Parathyroid adenoma (tissue), 2 donors: ENCODE measurements at regions not wholly inside any gene's neighbourhood (a gene's known extent, or its start where the extent isn't known, plus 50 kb on each side); places are given as distances from the start of the nearest gene placed in this dataset.
"Not testable (repeated sequence)": the region's sequence is repeated elsewhere in the genome, so short reads cannot be mapped to it uniquely, and the experiment has no call there.

Experiments used
- H2AFZ ChIP-seq: fragments of 300-600 bp; sonication (generic); one replicate; pipeline ENCODE4 v1.7.0; 2017; ENCODE audit warnings: antibody characterized with exemption, mild to moderate bottlenecking
- H3K27ac ChIP-seq: fragments of 300-600 bp; sonication (generic); one replicate; pipeline ENCODE4 v1.7.0; 2017
- H3K27me3 ChIP-seq: fragments of 300-600 bp; sonication (generic); one replicate; pipeline ENCODE4 v1.7.0; 2017; ENCODE audit warnings: low read length; ENCODE audit not compliant: control insufficient read depth, insufficient read depth
- H3K36me3 ChIP-seq: fragments of 300-600 bp; sonication (generic); one replicate; pipeline ENCODE4 v1.7.0; 2017; ENCODE audit warnings: low read length; ENCODE audit not compliant: control insufficient read depth, insufficient read depth
- H3K4me1 ChIP-seq: fragments of 300-600 bp; sonication (generic); one replicate; pipeline ENCODE4 v1.7.0; 2017; ENCODE audit warnings: control low read depth
- H3K4me2 ChIP-seq: fragments of 300-600 bp; sonication (generic); one replicate; pipeline ENCODE4 v1.7.0; 2017; ENCODE audit warnings: low read length
- H3K4me3 ChIP-seq: fragments of 300-600 bp; sonication (generic); one replicate; pipeline ENCODE4 v1.7.0; 2017; ENCODE audit warnings: low read depth, low read length
- H3K79me2 ChIP-seq: fragments of 300-600 bp; sonication (generic); one replicate; pipeline ENCODE4 v1.7.0; 2017; ENCODE audit warnings: control low read depth
- H3K9ac ChIP-seq: fragments of 300-600 bp; sonication (generic); one replicate; pipeline ENCODE4 v1.7.0; 2017; ENCODE audit warnings: mild to moderate bottlenecking
- H3K9me3 ChIP-seq: fragments of 300-600 bp; sonication (generic); one replicate; pipeline ENCODE4 v1.7.0; 2017; ENCODE audit warnings: low read length; ENCODE audit not compliant: control insufficient read depth
- CTCF ChIP-seq: fragments of 300-600 bp; sonication (generic); IDR thresholded peaks from one replicate; pipeline ENCODE4 v1.7.0; 2017; ENCODE audit warnings: antibody characterized with exemption, mild to moderate bottlenecking
- donor health status: primary hyperparathyroidism.

- not testable (repeated sequence) for H3K4me2 ChIP-seq, H3K4me3 ChIP-seq, H3K9me3 ChIP-seq, H3K27me3 ChIP-seq, H3K27ac ChIP-seq, H3K4me1 ChIP-seq, H3K79me2 ChIP-seq, H3K9ac ChIP-seq, H3K36me3 ChIP-seq
- H2AFZ ChIP-seq = peak overlapping the region; percentile 62
These were observed 415.5 kb downstream of the FOXD4L4 start for GRCh38 chr9:66152406-66152805.

GRCh38 chr9:66153021-66153725 lies 416.2 kb downstream of the FOXD4L4 start:
- H3K79me2 ChIP-seq, H3K9ac ChIP-seq, H3K4me1 ChIP-seq, H3K4me2 ChIP-seq, H3K4me3 ChIP-seq, H3K27me3 ChIP-seq, H3K9me3 ChIP-seq, H3K36me3 ChIP-seq: not testable (repeated sequence)
- TF ChIP-seq CTCF = peak; percentile 44
- Histone ChIP-seq H3K27ac (peak overlapping the region; percentile 69), H2AFZ (peak overlapping the region; percentile 76)

- H3K27me3 ChIP-seq, H3K9me3 ChIP-seq, H3K4me1 ChIP-seq, H3K79me2 ChIP-seq, H3K9ac ChIP-seq, H3K36me3 ChIP-seq, H3K4me3 ChIP-seq, H3K4me2 ChIP-seq: not testable (repeated sequence)
- peak overlapping the region; percentile 65 for H3K27ac ChIP-seq
- peak overlapping the region; percentile 68 for H2AFZ ChIP-seq
These were observed 417.2 kb downstream of the FOXD4L4 start for GRCh38 chr9:66153971-66154691.

- H3K36me3 ChIP-seq, H3K9me3 ChIP-seq, H3K9ac ChIP-seq, H3K79me2 ChIP-seq, H3K4me1 ChIP-seq, H3K27me3 ChIP-seq, H3K27ac ChIP-seq, H2AFZ ChIP-seq, H3K4me2 ChIP-seq, H3K4me3 ChIP-seq: not testable (repeated sequence)
These were observed 445.4 kb downstream of the FOXD4L4 start for GRCh38 chr9:66182316-66182715.

GRCh38 chr9:66183648-66184047 lies 446.7 kb downstream of the FOXD4L4 start:
- not testable (repeated sequence) for H3K9ac ChIP-seq, H3K4me2 ChIP-seq, H3K27ac ChIP-seq, H3K27me3 ChIP-seq, H3K79me2 ChIP-seq, H2AFZ ChIP-seq, H3K4me3 ChIP-seq, H3K36me3 ChIP-seq, H3K4me1 ChIP-seq, H3K9me3 ChIP-seq

GRCh38 chr9:66197199-66197598 lies 460.3 kb downstream of the FOXD4L4 start:
- not testable (repeated sequence) for H3K36me3 ChIP-seq, H3K4me1 ChIP-seq, H3K4me2 ChIP-seq, H3K9me3 ChIP-seq, H3K79me2 ChIP-seq, H3K4me3 ChIP-seq, H3K27me3 ChIP-seq, H3K27ac ChIP-seq, H2AFZ ChIP-seq, H3K9ac ChIP-seq

- not testable (repeated sequence) for H3K4me3 ChIP-seq
These were observed 461.5 kb downstream of the FOXD4L4 start for GRCh38 chr9:66198421-66198820.

GRCh38 chr9:66206617-66207016 lies 469.7 kb downstream of the FOXD4L4 start:
- not testable (repeated sequence) for H3K27me3 ChIP-seq, H3K9me3 ChIP-seq, H3K9ac ChIP-seq, H2AFZ ChIP-seq, H3K4me1 ChIP-seq, H3K36me3 ChIP-seq, H3K27ac ChIP-seq, H3K79me2 ChIP-seq, H3K4me2 ChIP-seq, H3K4me3 ChIP-seq

More at GRCh38 chr9:66198421-66198820, 461.5 kb downstream of the FOXD4L4 start:
- H3K27ac ChIP-seq, H3K4me2 ChIP-seq, H3K9ac ChIP-seq, H3K36me3 ChIP-seq, H3K4me1 ChIP-seq, H2AFZ ChIP-seq, H3K79me2 ChIP-seq, H3K9me3 ChIP-seq, H3K27me3 ChIP-seq: not testable (repeated sequence)

- not testable (repeated sequence) for H3K4me2 ChIP-seq, H3K27me3 ChIP-seq, H3K9me3 ChIP-seq, H3K27ac ChIP-seq, H2AFZ ChIP-seq, H3K4me3 ChIP-seq, H3K9ac ChIP-seq, H3K79me2 ChIP-seq, H3K4me1 ChIP-seq, H3K36me3 ChIP-seq
These were observed 471.0 kb downstream of the FOXD4L4 start for GRCh38 chr9:66207914-66208313.

- H3K27ac ChIP-seq, H3K79me2 ChIP-seq, H3K27me3 ChIP-seq, H3K4me3 ChIP-seq, H3K4me1 ChIP-seq, H2AFZ ChIP-seq, H3K9me3 ChIP-seq, H3K9ac ChIP-seq, H3K4me2 ChIP-seq, H3K36me3 ChIP-seq: not testable (repeated sequence)
These were observed 507.8 kb downstream of the FOXD4L4 start for GRCh38 chr9:66244763-66245162.
